BE2C (cell line): ENCODE measurements at regions not wholly inside any gene's neighbourhood (a gene's known extent, or its start where the extent isn't known, plus 50 kb on each side); places are given as distances from the start of the nearest gene placed in this dataset.

Experiments
- DNase-seq: peaks from one replicate; pipeline ENCODE4 v3.0.0-alpha.2; 2020
- H3K27me3 ChIP-seq: fragments of 250-450 bp; sonication (Bioruptor Pico); 2 replicates; pipeline ENCODE4 v1.5.1; 2020; ENCODE audit warnings: mild to moderate bottlenecking
- H3K36me3 ChIP-seq: fragments of 250-450 bp; sonication (Bioruptor Pico); 2 replicates; pipeline ENCODE4 v1.5.1; 2020; ENCODE audit warnings: mild to moderate bottlenecking
- H3K4me1 ChIP-seq: fragments of 250-450 bp; sonication (Bioruptor Pico); 2 replicates; pipeline ENCODE4 v1.5.1; 2020
- H3K4me3 ChIP-seq: 2 replicates; pipeline ENCODE4 v1.5.1; 2011; ENCODE audit warnings: low read depth, low read length
- H3K9me3 ChIP-seq: fragments of 250-450 bp; sonication (Bioruptor Pico); 2 replicates; pipeline ENCODE4 v1.5.1; 2020
- CTCF ChIP-seq: IDR thresholded peaks from 2 replicates; pipeline ENCODE4 v1.5.1; 2012; ENCODE audit warnings: mild to moderate bottlenecking, low read depth, low read length

DNA sequence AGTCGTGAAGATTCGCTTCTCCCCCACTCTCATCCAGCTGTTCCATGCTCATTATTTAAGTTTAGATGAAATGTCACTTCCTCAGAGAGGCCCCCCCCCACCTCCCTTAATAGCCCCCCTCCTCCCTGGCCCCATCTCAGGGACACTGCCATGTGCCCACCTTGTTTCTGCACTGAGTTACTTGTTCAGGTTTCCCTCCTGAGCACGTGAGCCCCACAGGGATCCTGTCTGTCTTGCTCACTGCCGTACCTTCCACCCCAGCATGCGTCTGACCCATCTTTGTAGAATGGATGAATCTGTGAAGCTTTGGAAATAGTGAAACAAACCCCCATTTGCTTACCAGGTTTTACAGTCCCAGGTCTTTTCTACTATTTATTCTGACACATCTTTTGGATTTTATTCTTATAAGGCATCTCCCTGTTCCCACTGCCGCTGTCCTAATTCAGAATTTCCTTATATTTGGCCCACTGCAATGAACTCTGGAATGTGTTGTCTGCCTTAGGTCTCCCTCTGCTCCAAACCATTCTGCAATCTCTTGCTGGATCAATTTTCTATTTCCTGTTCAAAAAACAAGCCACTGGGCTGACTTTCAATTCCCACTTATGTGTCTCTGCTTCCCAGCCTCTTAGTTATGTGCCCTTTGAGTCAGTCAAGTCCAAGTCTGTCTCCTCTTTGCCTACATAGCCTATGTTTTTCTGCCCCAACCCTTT, 136.5 kb upstream of the ECI2 start:
- H3K36me3 ChIP-seq, result no peaks in the 10 kb centered on the region
- no peak for TF ChIP-seq CTCF
- H3K9me3 ChIP-seq, result no peaks in the 10 kb centered on the region
- H3K4me1 ChIP-seq, result no peaks in the 10 kb centered on the region
- H3K4me3 ChIP-seq, result no peak overlapping the region
- DNase-seq, result no peak
- no peaks in the 10 kb centered on the region for H3K27me3 ChIP-seq

DNA sequence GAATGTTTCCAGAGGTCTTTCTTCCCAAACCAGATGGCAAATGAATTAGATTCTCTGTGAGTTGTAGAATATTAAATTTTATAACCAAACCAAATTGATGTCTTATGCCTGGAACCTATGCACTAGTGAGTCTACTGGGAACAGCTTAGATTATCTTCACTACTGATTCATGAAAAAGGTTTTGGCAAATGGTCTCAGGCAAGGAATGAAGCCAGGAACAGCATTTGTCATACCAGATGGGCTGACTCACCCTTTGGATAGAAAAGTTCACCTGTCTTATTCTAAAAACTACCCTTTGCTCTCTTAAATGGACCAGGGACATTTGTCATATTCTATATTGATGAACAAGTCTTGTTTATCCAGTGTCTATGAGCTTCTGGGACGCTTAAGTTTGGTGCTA, 135.4 kb upstream of the ECI2 start:
- no peaks in the 10 kb centered on the region for H3K36me3 ChIP-seq
- H3K4me3 ChIP-seq, result no peak overlapping the region
- H3K9me3 ChIP-seq, result no peaks in the 10 kb centered on the region
- H3K27me3 ChIP-seq, result no peaks in the 10 kb centered on the region
- H3K4me1 ChIP-seq, result no peaks in the 10 kb centered on the region
- DNase-seq, result no peak
- TF ChIP-seq CTCF, result no peak

GRCh38 chr6:4270001-4270400, 134.6 kb upstream of the ECI2 start:
- TF ChIP-seq CTCF, result no peak
- H3K9me3 ChIP-seq, result no peaks in the 10 kb centered on the region
- DNase-seq, result no peak
- H3K4me3 ChIP-seq, result no peak overlapping the region
- no peaks in the 10 kb centered on the region for H3K27me3 ChIP-seq
- H3K36me3 ChIP-seq, result no peaks in the 10 kb centered on the region
- no peaks in the 10 kb centered on the region for H3K4me1 ChIP-seq

- TF ChIP-seq CTCF, result no peak
- DNase-seq, result no peak
- H3K4me1 ChIP-seq, result no peaks in the 10 kb centered on the region
- H3K36me3 ChIP-seq, result no peaks in the 10 kb centered on the region
- H3K27me3 ChIP-seq, result no peaks in the 10 kb centered on the region
- H3K4me3 ChIP-seq, result no peak overlapping the region
- no peaks in the 10 kb centered on the region for H3K9me3 ChIP-seq
Observed at GRCh38 chr6:4268171-4268570, 132.8 kb upstream of the ECI2 start.

DNA sequence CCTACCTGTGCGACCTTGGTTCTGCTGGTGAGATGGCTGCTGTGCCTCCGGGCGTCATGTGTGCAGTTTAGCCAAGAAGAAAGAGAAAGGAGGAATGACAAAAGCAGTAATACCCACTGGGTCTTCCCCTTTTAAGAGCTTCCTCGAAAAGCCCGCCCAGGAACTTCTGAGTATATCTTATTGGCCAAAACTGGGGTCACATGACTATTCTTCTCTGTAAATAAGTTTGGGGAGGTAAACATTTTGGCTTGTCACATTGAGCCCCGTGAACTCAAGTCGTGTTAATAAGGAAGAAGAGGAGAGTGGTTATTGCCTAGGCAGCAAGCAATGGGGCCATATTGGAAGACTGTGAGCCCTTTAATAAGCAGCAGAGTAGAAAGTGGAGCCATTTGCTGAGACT, 130.4 kb upstream of the ECI2 start:
- Histone ChIP-seq H3K36me3 (no peaks in the 10 kb centered on the region), H3K9me3 (no peaks in the 10 kb centered on the region), H3K4me3 (no peak overlapping the region), H3K4me1 (no peaks in the 10 kb centered on the region), H3K27me3 (no peaks in the 10 kb centered on the region)
- DNase-seq, result no peak
- TF ChIP-seq CTCF, result no peak

GRCh38 chr6:4264601-4265000, 129.2 kb upstream of the ECI2 start:
- Histone ChIP-seq H3K9me3 (no peaks in the 10 kb centered on the region), H3K4me3 (no peak overlapping the region), H3K4me1 (no peaks in the 10 kb centered on the region), H3K36me3 (no peaks in the 10 kb centered on the region), H3K27me3 (no peaks in the 10 kb centered on the region)
- no peak for TF ChIP-seq CTCF
- DNase-seq, result no peak
